ENCODE measurements at regions not wholly inside any gene's neighbourhood (a gene's known extent, or its start where the extent isn't known, plus 50 kb on each side); places are given as distances from the start of the nearest gene placed in this dataset.
"Not testable (repeated sequence)": the region's sequence is repeated elsewhere in the genome, so short reads cannot be mapped to it uniquely, and the experiment has no call there.

DNA sequence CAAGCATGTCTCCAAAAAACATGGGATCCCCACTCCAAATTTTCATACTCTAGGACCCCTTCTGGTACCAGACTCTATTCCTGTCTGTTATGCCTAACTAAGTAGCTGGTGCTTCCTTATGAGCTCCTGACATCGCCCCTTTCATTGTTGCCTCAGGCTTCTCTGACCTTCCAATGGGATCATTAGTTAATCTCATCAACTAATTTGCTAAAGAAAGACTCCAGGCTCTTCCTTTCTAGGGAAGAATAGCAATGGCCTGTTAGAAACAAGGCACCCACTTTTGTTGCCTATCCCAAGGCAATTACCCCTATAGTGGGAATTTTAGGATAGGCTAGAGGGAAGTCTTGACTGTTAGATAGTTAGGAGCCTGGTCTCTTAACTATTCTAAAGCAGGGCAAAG, 369.5 kb downstream of the MLLT3 start:
- no peak for DNase-seq (ENCODE audit: low read depth, low spot score)
- 0 out of 2 replicates have a peak, but pooled peaks cover 3% of the 10 kb centered on the region for H3K9me3 ChIP-seq (ENCODE audit: low read depth, low read length)

GRCh38 chr9:20250791-20251190, 371.5 kb downstream of the MLLT3 start:
- Histone ChIP-seq H3K27ac (no peak overlapping the region), H3K4me3 (no peak overlapping the region), H3K9me3 (ENCODE audit: low read depth, low read length) (0 out of 2 replicates have a peak, but pooled peaks cover 3% of the 10 kb centered on the region), H3K36me3 (ENCODE audit: insufficient read depth, low read length) (no peaks in the 10 kb centered on the region), H3K9ac (ENCODE audit: insufficient read length) (no peak overlapping the region)
- TF ChIP-seq POLR2AphosphoS5 (IDR thresholded peaks at IDR 0.05; ENCODE audit: borderline replicate concordance, low read depth, low read length) (no peak), EZH2 (IDR thresholded peaks at IDR 0.05) (no peak), FOXP2 (optimal IDR thresholded peaks at IDR 0.05; ENCODE audit: control extremely low read depth, extremely low read length, insufficient read depth) (no peak)
- DNase-seq (ENCODE audit: low read depth, low spot score): no peak

More for the DNA sequence above, 369.5 kb downstream of the MLLT3 start:
- Histone ChIP-seq H3K4me3 (no peak overlapping the region), H3K36me3 (ENCODE audit: insufficient read depth, low read length) (no peaks in the 10 kb centered on the region), H3K9ac (ENCODE audit: insufficient read length) (no peak overlapping the region), H3K27ac (no peak overlapping the region)
- TF ChIP-seq EZH2 (IDR thresholded peaks at IDR 0.05): no peak
- no peak for TF ChIP-seq FOXP2 (optimal IDR thresholded peaks at IDR 0.05; ENCODE audit: control extremely low read depth, extremely low read length, insufficient read depth)
- no peak for TF ChIP-seq POLR2AphosphoS5 (IDR thresholded peaks at IDR 0.05; ENCODE audit: borderline replicate concordance, low read depth, low read length)

DNA sequence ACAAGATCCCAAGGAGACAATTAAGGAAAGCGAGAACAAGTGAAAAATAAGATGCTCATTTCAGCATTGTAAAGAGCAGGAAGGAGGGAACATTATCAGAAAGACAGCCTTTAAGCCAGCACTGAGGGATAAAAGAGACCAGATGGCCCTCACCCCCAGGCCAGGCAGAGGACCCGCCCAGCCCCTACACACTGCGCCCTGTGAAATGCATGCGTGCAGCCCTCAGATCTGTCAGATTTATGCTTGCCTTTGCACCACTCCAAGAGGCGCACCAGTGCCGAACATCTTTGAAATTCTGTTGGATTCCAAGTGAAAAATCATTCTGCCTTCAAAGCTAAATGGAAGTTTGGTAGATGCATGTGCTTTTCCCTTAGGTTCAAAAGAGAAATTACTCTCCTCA, 378.0 kb downstream of the MLLT3 start:
- TF ChIP-seq POLR2AphosphoS5 (IDR thresholded peaks at IDR 0.05; ENCODE audit: borderline replicate concordance, low read depth, low read length) (no peak), EZH2 (IDR thresholded peaks at IDR 0.05) (no peak), FOXP2 (optimal IDR thresholded peaks at IDR 0.05; ENCODE audit: control extremely low read depth, extremely low read length, insufficient read depth) (no peak)
- no peak overlapping the region for H3K27ac ChIP-seq
- DNase-seq (ENCODE audit: low read depth, low spot score): no peak
- H3K9ac ChIP-seq (ENCODE audit: insufficient read length): no peak overlapping the region
- 0 out of 2 replicates have a peak, but pooled peaks cover 3% of the 10 kb centered on the region for H3K9me3 ChIP-seq (ENCODE audit: low read depth, low read length)
- H3K36me3 ChIP-seq (ENCODE audit: insufficient read depth, low read length): no peaks in the 10 kb centered on the region
- H3K4me3 ChIP-seq: no peak overlapping the region

DNA sequence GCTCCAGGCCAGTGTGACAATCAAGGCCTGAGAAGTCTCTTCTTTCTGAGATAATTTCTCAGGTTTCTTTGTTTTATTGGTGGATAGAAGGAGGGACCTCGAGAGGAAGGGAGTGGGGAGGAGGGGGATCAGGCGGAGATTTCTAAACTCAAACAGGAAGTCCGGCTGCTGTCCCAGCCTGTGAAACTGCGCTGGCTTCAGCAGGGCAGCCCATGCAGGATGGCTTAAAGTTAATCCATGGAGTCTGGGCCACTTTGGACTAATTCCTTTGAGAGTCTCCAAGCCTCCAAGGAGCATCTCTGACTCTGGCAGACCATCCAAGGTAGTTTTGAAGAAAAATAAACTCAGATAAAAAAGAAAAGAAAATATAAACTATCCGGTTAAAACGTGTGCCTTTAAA, 378.5 kb downstream of the MLLT3 start:
- H3K4me3 ChIP-seq: no peak overlapping the region
- no peak overlapping the region for H3K9ac ChIP-seq (ENCODE audit: insufficient read length)
- H3K36me3 ChIP-seq (ENCODE audit: insufficient read depth, low read length): no peaks in the 10 kb centered on the region
- DNase-seq (ENCODE audit: low read depth, low spot score): no peak
- H3K27ac ChIP-seq: no peak overlapping the region
- H3K9me3 ChIP-seq (ENCODE audit: low read depth, low read length): 0 out of 2 replicates have a peak, but pooled peaks cover under 1% of the 10 kb centered on the region
- TF ChIP-seq FOXP2 (optimal IDR thresholded peaks at IDR 0.05; ENCODE audit: control extremely low read depth, extremely low read length, insufficient read depth): no peak
- no peak for TF ChIP-seq EZH2 (IDR thresholded peaks at IDR 0.05)

- H3K9ac ChIP-seq (ENCODE audit: insufficient read length): no peak overlapping the region
- H3K27ac ChIP-seq: no peak overlapping the region
- H3K9me3 ChIP-seq (ENCODE audit: low read depth, low read length): no peaks in the 10 kb centered on the region
- no peak for DNase-seq (ENCODE audit: low read depth, low spot score)
- H3K36me3 ChIP-seq (ENCODE audit: insufficient read depth, low read length): no peaks in the 10 kb centered on the region
- peak overlapping the region; percentile 39 for H3K4me3 ChIP-seq
- TF ChIP-seq POLR2AphosphoS5 (IDR thresholded peaks at IDR 0.05; ENCODE audit: borderline replicate concordance, low read depth, low read length) (no peak), EZH2 (IDR thresholded peaks at IDR 0.05) (no peak), FOXP2 (optimal IDR thresholded peaks at IDR 0.05; ENCODE audit: control extremely low read depth, extremely low read length, insufficient read depth) (no peak)
Observed at GRCh38 chr9:20242510-20243189, 379.6 kb downstream of the MLLT3 start.

GRCh38 chr9:20240498-20240897, 381.8 kb downstream of the MLLT3 start:
- Histone ChIP-seq H3K4me3 (no peak overlapping the region), H3K27ac (no peak overlapping the region), H3K36me3 (ENCODE audit: insufficient read depth, low read length) (no peaks in the 10 kb centered on the region), H3K9ac (ENCODE audit: insufficient read length) (no peak overlapping the region), H3K9me3 (ENCODE audit: low read depth, low read length) (no peaks in the 10 kb centered on the region)
- TF ChIP-seq POLR2AphosphoS5 (IDR thresholded peaks at IDR 0.05; ENCODE audit: borderline replicate concordance, low read depth, low read length): no peak
- no peak for TF ChIP-seq EZH2 (IDR thresholded peaks at IDR 0.05)
- TF ChIP-seq FOXP2 (optimal IDR thresholded peaks at IDR 0.05; ENCODE audit: control extremely low read depth, extremely low read length, insufficient read depth): no peak
- DNase-seq (ENCODE audit: low read depth, low spot score): no peak

- no peak for DNase-seq (ENCODE audit: low read depth, low spot score)
- TF ChIP-seq POLR2AphosphoS5 (IDR thresholded peaks at IDR 0.05; ENCODE audit: borderline replicate concordance, low read depth, low read length) (no peak), EZH2 (IDR thresholded peaks at IDR 0.05) (no peak), FOXP2 (optimal IDR thresholded peaks at IDR 0.05; ENCODE audit: control extremely low read depth, extremely low read length, insufficient read depth) (no peak)
- Histone ChIP-seq H3K9me3 (ENCODE audit: low read depth, low read length) (no peaks in the 10 kb centered on the region), H3K36me3 (ENCODE audit: insufficient read depth, low read length) (no peaks in the 10 kb centered on the region), H3K4me3 (no peak overlapping the region), H3K27ac (no peak overlapping the region), H3K9ac (ENCODE audit: insufficient read length) (no peak overlapping the region)
Observed at GRCh38 chr9:20238921-20239320, 383.4 kb downstream of the MLLT3 start.

- Histone ChIP-seq H3K27ac (no peak overlapping the region), H3K36me3 (ENCODE audit: insufficient read depth, low read length) (no peaks in the 10 kb centered on the region)
- TF ChIP-seq POLR2AphosphoS5 (IDR thresholded peaks at IDR 0.05; ENCODE audit: borderline replicate concordance, low read depth, low read length): no peak
- no peak for TF ChIP-seq EZH2 (IDR thresholded peaks at IDR 0.05)
- no peak for TF ChIP-seq FOXP2 (optimal IDR thresholded peaks at IDR 0.05; ENCODE audit: control extremely low read depth, extremely low read length, insufficient read depth)
Observed at GRCh38 chr9:20237686-20238085, 384.6 kb downstream of the MLLT3 start.

GRCh38 chr9:20236676-20237075, 385.6 kb downstream of the MLLT3 start:
- no peaks in the 10 kb centered on the region for H3K9me3 ChIP-seq (ENCODE audit: low read depth, low read length)
- no peaks in the 10 kb centered on the region for H3K36me3 ChIP-seq (ENCODE audit: insufficient read depth, low read length)
- TF ChIP-seq EZH2 (IDR thresholded peaks at IDR 0.05) (no peak), POLR2AphosphoS5 (IDR thresholded peaks at IDR 0.05; ENCODE audit: borderline replicate concordance, low read depth, low read length) (no peak), FOXP2 (optimal IDR thresholded peaks at IDR 0.05; ENCODE audit: control extremely low read depth, extremely low read length, insufficient read depth) (no peak)
- DNase-seq (ENCODE audit: low read depth, low spot score): no peak
- H3K4me3 ChIP-seq: no peak overlapping the region
- no peak overlapping the region for H3K9ac ChIP-seq (ENCODE audit: insufficient read length)
- no peak overlapping the region for H3K27ac ChIP-seq

More at GRCh38 chr9:20237686-20238085, 384.6 kb downstream of the MLLT3 start:
- Histone ChIP-seq H3K4me3 (no peak overlapping the region), H3K9me3 (ENCODE audit: low read depth, low read length) (no peaks in the 10 kb centered on the region), H3K9ac (ENCODE audit: insufficient read length) (no peak overlapping the region)
- DNase-seq (ENCODE audit: low read depth, low spot score): no peak

DNA sequence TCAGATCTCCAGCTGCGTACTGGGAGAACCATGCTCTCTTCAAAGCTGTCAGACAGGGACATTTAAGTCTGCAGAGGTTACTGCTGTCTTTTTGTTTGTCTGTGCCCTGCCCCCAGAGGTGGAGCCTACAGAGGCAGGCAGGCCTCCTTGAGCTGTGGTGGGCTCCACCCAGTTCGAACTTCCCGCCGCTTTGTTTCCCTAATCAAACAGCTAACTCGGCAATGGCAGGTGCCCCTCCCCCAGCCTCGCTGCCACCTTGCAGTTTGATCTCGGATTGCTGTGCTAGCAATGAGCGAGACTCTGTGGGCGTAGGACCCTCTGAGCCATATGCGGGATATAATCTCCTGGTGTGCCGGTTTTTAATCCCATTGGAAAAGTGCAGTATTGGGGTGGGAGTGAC, 387.1 kb downstream of the MLLT3 start:
- DNase-seq (ENCODE audit: low read depth, low spot score); H3K27ac ChIP-seq; H3K36me3 ChIP-seq (ENCODE audit: insufficient read depth, low read length); H3K9me3 ChIP-seq (ENCODE audit: low read depth, low read length); H3K9ac ChIP-seq (ENCODE audit: insufficient read length); H3K4me3 ChIP-seq: not testable (repeated sequence)
